ENCODE measurements at regions not wholly inside any gene's neighbourhood (a gene's known extent, or its start where the extent isn't known, plus 50 kb on each side); places are given as distances from the start of the nearest gene placed in this dataset.
A peak's percentile ranks its signal among the peaks of the same experiment; 100 is the strongest.

DNA sequence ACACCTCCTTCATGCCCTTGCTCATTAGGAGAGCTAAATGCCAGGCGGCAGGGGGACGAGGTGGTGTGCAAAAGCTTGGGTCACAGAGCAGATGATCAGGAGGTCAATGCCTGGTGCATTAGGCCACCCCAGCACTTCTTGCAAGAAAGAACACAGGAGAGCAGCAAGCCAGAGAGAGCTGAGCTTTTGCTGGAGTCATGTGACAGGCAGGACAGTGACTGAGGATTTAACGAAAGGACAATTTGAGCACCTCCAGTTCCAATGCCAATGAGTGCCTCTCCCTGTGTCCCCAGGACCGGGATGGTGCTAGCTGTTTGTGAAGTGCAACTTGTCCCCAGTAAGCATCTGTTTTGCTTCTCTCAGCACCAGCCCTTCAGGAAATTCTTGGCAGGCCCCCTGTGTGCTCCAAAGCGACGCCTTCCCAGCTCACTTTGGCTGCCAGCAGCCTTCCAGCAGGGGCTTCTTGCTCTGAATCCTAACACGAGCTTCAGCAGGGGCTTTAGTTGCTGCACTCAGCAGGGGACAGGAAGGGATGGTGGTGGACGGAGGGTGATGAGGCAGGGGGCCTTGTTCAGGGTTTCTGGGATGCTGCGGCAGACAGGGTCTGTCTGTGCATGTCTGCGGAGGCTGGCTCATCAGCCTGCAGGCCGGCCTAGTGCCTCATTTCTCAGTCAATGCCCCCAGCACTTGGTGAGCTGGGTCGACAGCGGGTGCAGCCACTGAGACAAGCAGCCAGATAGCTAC, 368.1 kb downstream of the RPS24 start:
- no peak for DNase-seq

- no peak for DNase-seq
Measured at GRCh38 chr10:78402591-78402990, 368.9 kb downstream of the RPS24 start.

DNA sequence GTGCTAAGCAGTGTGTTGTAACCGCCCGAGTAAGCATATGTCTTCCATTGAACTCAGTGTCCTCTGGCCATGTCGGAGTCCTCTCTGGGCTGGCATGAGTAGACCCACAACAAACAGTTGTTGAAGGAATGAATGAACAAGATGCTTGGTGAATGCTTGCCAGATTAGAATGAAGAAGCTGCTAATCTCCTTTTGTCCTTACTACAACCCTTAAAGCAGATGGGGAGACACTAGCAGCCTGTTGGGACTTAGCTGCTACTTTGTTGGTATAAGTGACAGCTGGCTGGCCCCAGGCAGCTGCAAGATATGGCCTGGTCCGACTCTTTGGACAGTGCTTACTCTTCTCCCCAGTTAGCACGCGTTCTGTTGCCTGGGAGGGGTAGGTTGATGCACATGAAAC, 370.1 kb downstream of the RPS24 start:
- no peak for DNase-seq

DNA sequence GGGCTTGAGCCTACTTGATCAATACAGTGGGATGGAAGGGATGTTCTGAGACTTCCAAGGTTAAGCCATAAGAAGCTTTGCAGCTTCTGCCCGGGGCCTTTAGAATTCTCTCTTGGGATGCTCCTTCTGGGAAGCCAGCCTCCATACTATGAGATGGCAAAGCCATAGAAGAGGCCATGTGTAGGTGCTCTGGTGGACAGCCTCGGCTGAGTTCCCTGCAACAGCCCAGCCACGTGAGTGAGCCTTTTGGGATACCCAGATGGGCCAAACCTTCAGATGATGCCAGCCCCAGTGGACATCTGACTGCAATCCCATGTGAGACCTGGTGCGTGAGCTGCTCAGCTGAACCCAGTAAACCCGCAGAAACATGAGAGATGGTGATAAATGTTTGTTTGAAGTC, 370.6 kb downstream of the RPS24 start:
- no peak for DNase-seq

DNA sequence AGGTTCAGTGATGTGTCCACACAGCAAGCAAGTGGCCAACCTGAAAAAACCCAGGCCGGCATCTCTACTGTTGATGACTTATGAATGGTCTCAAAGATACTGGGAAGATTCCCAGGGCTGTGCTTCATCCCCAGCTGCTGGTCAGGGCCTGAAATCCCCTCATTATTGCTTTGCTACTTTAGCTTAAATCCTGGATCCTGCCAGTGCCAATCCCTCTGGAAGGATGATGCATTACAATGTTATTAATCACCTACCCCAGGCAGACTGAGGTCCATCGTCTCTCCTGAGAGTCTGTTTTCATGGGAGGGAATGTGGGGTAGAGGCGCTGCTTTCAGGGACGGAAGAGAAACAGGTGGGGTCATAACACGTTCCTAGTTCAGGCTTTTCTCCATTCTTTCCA, 371.6 kb downstream of the RPS24 start:
- DNase-seq, result no peak

- DNase-seq, result no peak
Measured at GRCh38 chr10:78405736-78406135, 372.1 kb downstream of the RPS24 start.

DNA sequence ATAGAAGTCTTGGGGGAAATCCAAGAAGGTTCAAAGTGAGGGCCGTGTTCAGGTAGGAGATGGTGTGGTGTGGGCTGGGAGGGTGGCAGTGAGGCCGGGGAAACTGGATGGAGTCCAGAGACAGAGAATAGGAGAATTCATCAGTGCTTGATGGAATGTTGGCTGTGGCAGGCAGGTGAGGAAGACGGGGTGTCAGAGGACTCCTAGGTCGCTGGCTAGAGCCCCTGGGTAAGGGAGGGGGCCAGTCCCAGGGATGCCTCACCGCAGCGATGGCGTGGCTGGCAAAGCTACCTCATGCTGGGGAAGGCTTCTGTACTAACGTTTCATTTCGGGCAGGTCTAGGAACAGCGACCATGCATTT, 373.0 kb downstream of the RPS24 start:
- DNase-seq, result no peak

DNA sequence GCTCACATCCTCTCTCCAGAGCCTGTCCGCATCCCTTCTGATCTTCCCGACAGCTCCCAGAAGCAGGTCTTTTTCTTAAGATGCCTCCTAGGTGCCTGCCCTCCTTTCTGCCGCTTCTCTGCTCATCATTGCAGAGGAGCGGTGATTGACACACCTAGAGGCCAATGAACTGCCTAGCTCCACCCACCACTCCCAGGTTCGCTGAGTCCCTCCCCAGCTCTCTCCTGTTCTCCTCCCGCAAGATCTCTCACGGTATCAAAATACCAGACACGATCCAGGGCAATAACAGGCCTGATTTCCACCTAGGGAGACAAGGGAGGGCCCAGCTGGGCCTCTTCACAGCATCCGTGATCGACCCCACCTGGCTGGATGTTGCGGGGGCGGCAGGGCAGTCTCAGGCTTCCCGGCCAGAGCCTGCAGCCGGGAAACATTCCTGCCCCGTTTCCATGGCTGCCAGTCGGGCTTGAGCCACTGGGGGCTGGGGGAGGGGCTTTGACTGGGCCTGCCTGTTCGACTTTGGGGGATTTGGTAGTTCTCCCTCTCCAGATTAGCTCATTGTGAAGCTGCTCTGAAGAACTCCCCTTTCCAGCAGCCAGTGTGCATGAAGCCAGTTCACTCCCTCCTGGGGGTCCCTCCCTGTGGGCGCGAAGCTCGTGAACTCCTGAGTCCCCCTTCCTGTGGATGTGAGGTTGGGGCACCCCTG, 373.5 kb downstream of the RPS24 start:
- DNase-seq, result peak; percentile 70 to 88

- no peak for DNase-seq
Measured at GRCh38 chr10:78407966-78408365, 374.3 kb downstream of the RPS24 start.

DNA sequence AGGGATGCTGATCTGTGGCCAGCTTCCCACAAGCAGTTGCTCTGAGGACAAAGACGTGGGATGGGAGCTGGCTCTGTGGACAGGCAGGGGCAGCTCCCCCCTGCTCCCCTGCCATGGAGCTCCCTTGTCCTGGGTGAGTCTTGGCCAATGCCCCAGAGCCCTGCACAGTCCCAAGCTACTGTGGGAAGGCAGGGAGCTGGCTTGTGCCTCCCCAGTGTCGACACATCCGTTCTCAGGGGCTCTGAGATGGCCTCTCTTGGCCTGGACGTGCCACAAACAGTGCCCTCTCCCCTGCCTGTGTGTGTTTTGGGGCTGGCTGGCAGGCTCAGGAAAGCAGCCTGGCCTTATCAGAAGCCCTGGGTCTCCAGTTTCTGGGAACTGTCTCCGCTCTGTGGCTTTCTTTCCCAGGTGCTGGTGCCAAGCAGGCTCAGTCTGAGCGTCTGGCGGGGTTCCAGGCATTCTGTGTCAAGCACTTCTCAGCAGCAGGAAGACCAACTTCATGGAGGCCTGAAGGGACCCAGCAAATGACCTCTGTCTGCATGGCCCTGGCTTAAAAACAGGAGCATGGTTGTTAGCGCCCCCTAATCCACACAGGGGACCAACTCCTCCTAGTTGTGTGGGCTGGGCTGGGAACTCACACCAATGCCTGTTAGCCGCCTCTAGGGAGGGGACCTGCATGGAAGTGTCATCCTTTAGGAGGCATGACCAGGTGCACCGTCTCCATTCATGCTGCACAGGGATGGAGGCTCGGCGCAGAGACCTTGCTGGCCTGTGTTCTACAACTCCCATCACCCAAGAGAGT, 375.2 kb downstream of the RPS24 start:
- no peak for DNase-seq

DNA sequence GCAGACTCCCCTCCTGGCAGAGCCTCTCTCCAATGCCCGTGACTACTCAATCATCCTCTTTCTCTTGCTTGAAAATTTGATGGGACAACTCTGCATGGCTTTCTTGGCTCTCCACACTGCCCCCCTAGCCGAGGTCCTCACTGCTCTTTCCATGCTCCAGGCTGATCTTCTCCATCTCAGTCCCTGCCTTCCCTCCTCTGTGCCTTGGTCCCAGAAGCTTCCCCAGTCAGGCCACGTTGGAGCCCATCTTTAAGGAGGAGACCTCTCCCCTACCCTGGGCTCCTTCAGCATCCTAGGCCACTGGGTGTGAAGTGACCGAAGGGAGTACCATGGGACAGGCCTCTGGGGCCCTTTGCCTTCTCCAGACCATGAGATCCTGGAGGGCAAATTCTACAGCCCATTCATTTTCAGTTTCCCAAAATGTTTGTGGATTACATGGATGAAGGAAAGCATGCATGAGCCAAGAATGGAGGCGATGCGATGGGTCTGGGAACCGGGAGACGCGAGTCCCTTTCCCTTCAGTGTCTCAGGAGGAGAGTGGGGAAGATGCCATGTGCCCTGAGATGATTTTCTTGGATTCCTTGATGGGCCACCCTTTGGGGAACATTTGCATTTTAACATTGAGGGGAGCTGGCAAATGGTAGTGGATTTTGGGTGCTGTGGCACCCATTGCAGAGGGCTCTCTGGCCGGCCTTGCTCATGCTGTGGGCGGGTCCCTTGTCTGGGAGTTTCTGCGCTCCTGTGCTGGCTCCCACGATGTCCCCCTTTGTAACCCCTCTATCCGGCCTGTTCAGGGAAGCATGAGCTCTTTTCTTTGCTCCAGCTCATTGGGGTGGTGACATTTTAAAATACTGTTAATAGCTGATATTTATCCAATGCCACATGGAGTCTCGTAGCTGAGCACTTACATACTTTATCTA, 376.6 kb downstream of the RPS24 start:
- no peak for DNase-seq

DNA sequence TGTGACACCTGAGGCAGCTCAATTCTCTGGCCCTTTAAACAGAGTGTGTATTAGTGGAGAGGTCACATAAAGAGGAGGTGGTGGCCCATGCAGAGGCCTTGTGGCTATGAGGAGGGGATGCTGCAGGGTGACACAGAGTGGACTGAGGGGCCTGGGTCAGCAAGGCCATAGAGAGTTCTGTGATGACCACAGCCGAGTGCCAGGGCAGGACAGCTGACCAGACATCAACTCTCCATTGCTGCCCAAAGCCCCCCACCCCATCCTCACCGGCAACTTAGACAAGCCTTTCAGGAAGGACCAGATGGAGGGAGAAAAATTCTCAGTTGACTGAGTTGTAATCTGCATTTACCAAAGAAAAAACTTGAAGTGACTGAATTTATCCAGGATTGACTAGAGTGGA, 378.1 kb downstream of the RPS24 start:
- no peak for DNase-seq

DNA sequence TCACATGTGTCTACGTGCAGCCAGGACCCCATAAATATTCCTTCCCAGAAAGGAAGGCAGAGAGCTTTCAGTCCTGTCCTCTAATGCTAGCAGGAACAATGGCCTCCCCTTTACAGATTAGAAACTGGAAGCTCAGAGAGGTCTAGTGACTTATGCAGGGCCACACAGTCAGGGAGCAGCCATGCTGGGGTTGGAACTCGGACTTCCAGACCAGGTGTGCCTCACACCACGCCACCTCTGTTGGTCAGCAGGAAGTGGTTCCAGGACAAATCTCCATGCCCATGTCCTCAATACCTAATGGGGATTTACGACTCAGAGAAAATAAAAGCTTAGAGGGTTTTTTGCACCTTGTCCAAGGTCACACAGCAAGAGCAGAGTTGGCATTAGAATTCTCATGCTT, 378.9 kb downstream of the RPS24 start:
- DNase-seq, result no peak

- DNase-seq, result no peak
Measured at GRCh38 chr10:78413076-78414055, 379.7 kb downstream of the RPS24 start.

GRCh38 chr10:78414380-78414779, 380.7 kb downstream of the RPS24 start:
- DNase-seq, result no peak

- no peak for DNase-seq
Measured at GRCh38 chr10:78415111-78415510, 381.4 kb downstream of the RPS24 start.

GRCh38 chr10:78416031-78417011, 382.7 kb downstream of the RPS24 start:
- no peak for DNase-seq

GRCh38 chr10:78417425-78418370, 384.0 kb downstream of the RPS24 start:
- no peak for DNase-seq

Data from NCI-H187 (cell line).